Choroid plexus epithelial cell (primary cell): ENCODE measurements at regions not wholly inside any gene's neighbourhood (a gene's known extent, or its start where the extent isn't known, plus 50 kb on each side); places are given as distances from the start of the nearest gene placed in this dataset.
A peak's percentile ranks its signal among the peaks of the same experiment; 100 is the strongest.

Experiments used
- DNase-seq: peaks from one replicate; pipeline ENCODE4 v3.0.0-alpha.2; 2010; ENCODE audit warnings: low read depth
- H3K4me3 ChIP-seq: 2 replicates; pipeline ENCODE4 v1.5.1; 2011; ENCODE audit warnings: low read depth, mild to moderate bottlenecking, control low read depth, low read length, moderate library complexity
- CTCF ChIP-seq: conservative IDR thresholded peaks from 2 replicates; pipeline ENCODE4 v1.5.1; 2011; ENCODE audit warnings: low read depth, mild to moderate bottlenecking, control low read depth, inconsistent platforms, low read length, moderate library complexity

GRCh38 chr14:83583201-83583600, 1946.7 kb upstream of the FLRT2 start:
- H3K4me3 ChIP-seq: no peak overlapping the region
- no peak for TF ChIP-seq CTCF
- no peak for DNase-seq

- DNase-seq: no peak
- TF ChIP-seq CTCF: no peak
- no peak overlapping the region for H3K4me3 ChIP-seq
Measured at GRCh38 chr14:83594874-83595273, 1935.1 kb upstream of the FLRT2 start.

GRCh38 chr14:83607682-83608081, 1922.3 kb upstream of the FLRT2 start:
- no peak for TF ChIP-seq CTCF

GRCh38 chr14:83611491-83611890, 1918.5 kb upstream of the FLRT2 start:
- no peak for TF ChIP-seq CTCF
- no peak for DNase-seq
- H3K4me3 ChIP-seq: no peak overlapping the region

More at GRCh38 chr14:83607682-83608081, 1922.3 kb upstream of the FLRT2 start:
- H3K4me3 ChIP-seq: no peak overlapping the region
- no peak for DNase-seq

- no peak for DNase-seq
- no peak for TF ChIP-seq CTCF
- no peak overlapping the region for H3K4me3 ChIP-seq
Measured at GRCh38 chr14:83611906-83612390, 1918.0 kb upstream of the FLRT2 start.

GRCh38 chr14:83614956-83615355, 1915.0 kb upstream of the FLRT2 start:
- TF ChIP-seq CTCF: no peak
- no peak for DNase-seq
- no peak overlapping the region for H3K4me3 ChIP-seq

GRCh38 chr14:83624541-83624940, 1905.4 kb upstream of the FLRT2 start:
- TF ChIP-seq CTCF: no peak
- DNase-seq: peak; percentile 33
- no peak overlapping the region for H3K4me3 ChIP-seq
